Calu3 (cell line): ENCODE measurements at regions not wholly inside any gene's neighbourhood (a gene's known extent, or its start where the extent isn't known, plus 50 kb on each side); places are given as distances from the start of the nearest gene placed in this dataset.

Experiments
- BruUV-seq: library from RNA; stranded (reverse); fragments of 400-500 nt; replicated peaks from 2 replicates; lab custom pipeline; 2021; lab: Mats Ljungman, UMichigan
- CTCF ChIA-PET: fragments of 300-600 bp; sonication (Branson Sonifier 250); formaldehyde crosslinking; loops from one replicate; lab custom pipeline; 2022; ENCODE audit warnings: antibody characterized with exemption; lab: Charles Lee
- DNase-seq: peaks from one replicate; pipeline ENCODE4 v3.0.0; 2022
- H3K27ac Mint-ChIP-seq: one replicate; pipeline ENCODE4 v1.8.0; 2022; ENCODE audit warnings: mixed read lengths; ENCODE audit not compliant: unreplicated experiment
- H3K27me3 Mint-ChIP-seq: one replicate; pipeline ENCODE4 v1.8.0; 2022; ENCODE audit warnings: mixed read lengths; ENCODE audit not compliant: unreplicated experiment
- H3K36me3 Mint-ChIP-seq: one replicate; pipeline ENCODE4 v1.8.0; 2022; ENCODE audit warnings: mild to moderate bottlenecking, moderate library complexity, mixed read lengths; ENCODE audit not compliant: insufficient read depth, unreplicated experiment
- H3K4me1 Mint-ChIP-seq: one replicate; pipeline ENCODE4 v1.8.0; 2022; ENCODE audit warnings: mild to moderate bottlenecking, low read depth, mixed read lengths; ENCODE audit not compliant: unreplicated experiment
- H3K4me3 Mint-ChIP-seq: one replicate; pipeline ENCODE4 v1.8.0; 2022; ENCODE audit warnings: mild to moderate bottlenecking, low read depth, moderate library complexity, mixed read lengths; ENCODE audit not compliant: unreplicated experiment
- H3K9me3 Mint-ChIP-seq: one replicate; pipeline ENCODE4 v1.8.0; 2022; ENCODE audit warnings: low read depth, mixed read lengths; ENCODE audit not compliant: unreplicated experiment
- intact Hi-C: fragments of 100-400 bp; cut with micrococcal nuclease; formaldehyde crosslinking; loops from one replicate; pipeline ENCODE4 v1.10.0; 2022; ENCODE audit not compliant: unreplicated experiment
- TF ChIP-seq, protein P1 (sequence below): fragments of 200-600 bp; IDR thresholded peaks from one replicate; pipeline ENCODE4 v1.8.0; 2022; ENCODE audit warnings: antibody characterized with exemption; ENCODE audit not compliant: unreplicated experiment

DNA sequence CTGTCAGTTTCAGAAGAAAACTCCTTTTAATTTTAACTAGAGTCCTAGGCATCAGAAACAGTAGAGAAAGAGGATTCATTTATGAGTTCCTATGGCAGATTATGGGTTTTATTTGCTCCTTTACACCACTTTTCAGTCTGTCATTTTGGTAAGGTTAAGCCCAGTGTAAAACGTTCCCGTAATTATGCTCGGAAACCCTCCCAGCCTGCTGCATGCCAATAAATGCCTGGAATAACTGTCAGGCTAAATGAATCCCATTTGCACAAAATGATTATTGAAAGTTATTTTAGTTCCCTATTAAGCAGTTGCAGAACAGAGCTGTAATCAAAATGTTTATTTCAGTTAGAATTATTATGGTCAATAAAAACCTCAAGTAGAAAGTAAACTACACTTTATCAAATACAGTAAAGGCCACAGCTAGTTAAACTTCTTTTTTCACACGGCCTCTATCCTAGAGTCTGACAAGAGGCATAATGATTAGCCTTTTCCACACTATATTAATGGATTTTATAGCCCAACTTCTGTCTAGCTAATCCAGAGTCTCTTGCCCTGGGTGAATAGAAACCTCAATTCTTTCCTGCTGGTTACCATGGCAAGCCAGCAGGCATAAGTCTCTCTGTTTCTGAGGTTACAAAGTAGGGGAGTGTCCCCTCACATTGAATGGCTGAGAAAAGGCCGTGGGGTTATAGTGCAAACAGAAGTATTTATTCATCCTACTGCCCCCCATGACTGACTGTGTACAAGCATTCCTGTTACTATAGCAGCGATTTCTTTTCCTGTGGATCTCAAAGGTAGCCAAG lies 80.8 kb upstream of the NPVF start:
- H3K9me3 Mint-ChIP-seq, result no peaks in the 10 kb centered on the region
- H3K27me3 Mint-ChIP-seq, result peaks cover 28% of the 10 kb centered on the region
- H3K4me3 Mint-ChIP-seq, result no peak overlapping the region
- no peak for DNase-seq
- H3K36me3 Mint-ChIP-seq, result no peaks in the 10 kb centered on the region
- CTCF ChIA-PET, result no interaction called here
- BruUV-seq, result no TSS peak
- TF ChIP-seq, protein P1, sequence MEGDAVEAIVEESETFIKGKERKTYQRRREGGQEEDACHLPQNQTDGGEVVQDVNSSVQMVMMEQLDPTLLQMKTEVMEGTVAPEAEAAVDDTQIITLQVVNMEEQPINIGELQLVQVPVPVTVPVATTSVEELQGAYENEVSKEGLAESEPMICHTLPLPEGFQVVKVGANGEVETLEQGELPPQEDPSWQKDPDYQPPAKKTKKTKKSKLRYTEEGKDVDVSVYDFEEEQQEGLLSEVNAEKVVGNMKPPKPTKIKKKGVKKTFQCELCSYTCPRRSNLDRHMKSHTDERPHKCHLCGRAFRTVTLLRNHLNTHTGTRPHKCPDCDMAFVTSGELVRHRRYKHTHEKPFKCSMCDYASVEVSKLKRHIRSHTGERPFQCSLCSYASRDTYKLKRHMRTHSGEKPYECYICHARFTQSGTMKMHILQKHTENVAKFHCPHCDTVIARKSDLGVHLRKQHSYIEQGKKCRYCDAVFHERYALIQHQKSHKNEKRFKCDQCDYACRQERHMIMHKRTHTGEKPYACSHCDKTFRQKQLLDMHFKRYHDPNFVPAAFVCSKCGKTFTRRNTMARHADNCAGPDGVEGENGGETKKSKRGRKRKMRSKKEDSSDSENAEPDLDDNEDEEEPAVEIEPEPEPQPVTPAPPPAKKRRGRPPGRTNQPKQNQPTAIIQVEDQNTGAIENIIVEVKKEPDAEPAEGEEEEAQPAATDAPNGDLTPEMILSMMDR, result no peak
- intact Hi-C loops, result no loop called here
- H3K27ac Mint-ChIP-seq, result no peak overlapping the region
- H3K4me1 Mint-ChIP-seq, result peaks cover 16% of the 10 kb centered on the region

DNA sequence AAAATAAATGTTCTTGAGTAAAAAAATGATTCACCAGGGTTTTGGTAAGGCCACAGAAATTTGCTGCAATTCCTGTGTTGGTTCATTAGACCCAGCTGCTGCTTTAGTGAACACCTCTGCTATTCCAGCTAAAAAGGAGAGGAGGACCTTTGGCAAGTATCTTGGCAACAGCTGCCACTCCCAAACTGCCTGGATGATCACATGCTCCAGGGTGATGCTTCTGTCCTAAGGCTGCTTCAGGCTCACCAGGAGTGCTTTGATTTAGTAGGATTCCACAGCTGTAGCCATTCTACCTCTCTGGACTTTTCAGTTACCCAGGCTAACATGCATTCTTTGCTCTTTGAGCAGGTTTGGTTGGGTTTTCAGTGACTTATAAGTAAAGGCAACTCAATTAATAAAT lies 82.6 kb upstream of the NPVF start:
- no TSS peak for BruUV-seq
- no peaks in the 10 kb centered on the region for H3K9me3 Mint-ChIP-seq
- H3K36me3 Mint-ChIP-seq, result no peaks in the 10 kb centered on the region
- H3K27ac Mint-ChIP-seq, result no peak overlapping the region
- no peak overlapping the region for H3K4me3 Mint-ChIP-seq
- TF ChIP-seq, protein P1, result no peak
- peaks cover 11% of the 10 kb centered on the region for H3K27me3 Mint-ChIP-seq
- intact Hi-C loops, result no loop called here
- CTCF ChIA-PET, result no interaction called here
- DNase-seq, result no peak
- peaks cover 30% of the 10 kb centered on the region for H3K4me1 Mint-ChIP-seq

DNA sequence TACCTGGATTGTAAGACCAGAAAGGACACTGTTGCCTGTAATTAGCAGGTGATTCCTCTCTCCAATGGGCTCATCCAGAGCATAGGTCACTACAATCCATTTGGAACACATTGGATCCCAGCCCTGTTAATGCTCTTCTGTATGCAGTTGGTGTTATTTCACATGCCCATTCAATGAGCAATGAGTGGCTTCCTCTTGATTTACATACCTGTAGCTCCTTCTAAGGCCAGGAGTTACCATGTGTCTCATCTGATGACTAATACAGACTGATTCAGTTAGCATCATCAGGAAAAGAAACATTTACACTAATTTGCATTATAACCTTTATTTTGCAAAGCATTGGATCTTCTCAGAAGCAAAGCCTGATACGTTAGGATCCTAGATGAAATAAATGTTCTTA lies 83.1 kb upstream of the NPVF start:
- DNase-seq, result no peak
- CTCF ChIA-PET, result no interaction called here
- Mint-ChIP-seq H3K27me3 (peaks cover 6% of the 10 kb centered on the region), H3K9me3 (no peaks in the 10 kb centered on the region), H3K27ac (no peak overlapping the region), H3K36me3 (no peaks in the 10 kb centered on the region), H3K4me3 (no peak overlapping the region), H3K4me1 (peaks cover 35% of the 10 kb centered on the region)
- no TSS peak for BruUV-seq
- intact Hi-C loops, result no loop called here
- TF ChIP-seq, protein P1, result no peak

DNA sequence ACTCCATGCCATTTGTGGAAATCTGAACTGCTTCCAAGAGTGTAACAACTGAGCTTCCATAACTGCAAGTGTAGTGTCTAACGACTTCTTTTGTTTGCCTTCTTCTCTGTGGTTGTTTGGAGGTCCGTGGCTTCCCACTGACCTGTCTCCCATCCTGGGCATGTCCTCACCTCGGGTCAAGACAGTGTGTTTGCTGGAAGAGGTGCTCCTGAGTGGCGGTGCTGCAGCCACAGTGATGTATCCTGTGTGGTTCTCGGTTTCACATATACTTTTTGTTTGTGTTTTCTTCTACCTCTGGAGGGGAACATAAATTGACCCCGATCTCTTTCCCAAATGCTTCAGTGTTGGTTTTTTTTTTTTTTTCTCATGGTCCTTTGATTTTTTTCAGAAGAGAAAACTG lies 84.7 kb upstream of the NPVF start:
- Mint-ChIP-seq H3K4me3 (no peak overlapping the region), H3K9me3 (no peaks in the 10 kb centered on the region), H3K4me1 (peaks cover 36% of the 10 kb centered on the region), H3K36me3 (no peaks in the 10 kb centered on the region), H3K27me3 (no peaks in the 10 kb centered on the region), H3K27ac (no peak overlapping the region)
- CTCF ChIA-PET, result no interaction called here
- no peak for DNase-seq
- no TSS peak for BruUV-seq
- intact Hi-C loops, result no loop called here
- TF ChIP-seq, protein P1, result no peak
